ENCODE measurements at regions not wholly inside any gene's neighbourhood (a gene's known extent, or its start where the extent isn't known, plus 50 kb on each side); places are given as distances from the start of the nearest gene placed in this dataset.

DNA sequence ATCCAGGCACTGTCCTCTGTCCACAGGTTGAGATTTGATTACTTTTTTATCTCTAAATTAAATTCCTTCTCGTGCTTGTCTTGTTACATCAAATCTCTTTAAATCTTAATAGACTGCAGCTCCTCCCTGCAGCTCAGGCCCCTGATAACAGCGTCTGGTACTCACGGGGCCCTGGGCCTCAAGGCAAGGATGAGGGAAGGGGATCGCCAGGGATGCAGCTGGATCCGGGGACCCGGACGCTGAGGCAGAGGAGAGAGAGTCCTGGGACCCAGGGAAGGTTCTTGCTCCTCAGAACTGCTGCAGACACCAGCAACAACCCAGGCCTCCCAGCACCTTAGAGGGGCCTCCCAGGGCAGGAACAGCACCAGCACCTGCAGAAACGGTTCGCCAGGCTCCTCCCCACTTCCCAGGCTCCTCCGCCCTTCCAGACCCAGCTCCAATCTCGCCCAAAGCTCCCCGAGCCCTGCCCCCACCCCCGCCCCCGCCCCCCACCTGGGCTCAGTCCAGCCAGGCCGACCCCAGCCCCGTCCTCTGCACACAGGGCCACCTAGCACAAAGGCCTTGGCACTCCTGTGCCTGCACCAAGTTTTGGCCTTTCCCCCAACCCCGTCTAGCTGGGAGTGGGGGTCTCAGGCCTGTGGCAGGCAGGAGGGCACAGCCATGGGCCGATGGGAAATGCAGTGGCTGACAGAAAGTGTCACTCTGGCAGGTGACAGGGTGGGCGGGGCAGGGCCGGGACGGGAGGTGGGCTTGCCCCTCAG is 60.3 kb upstream of the GALNT9 start:
- CTCF ChIA-PET, result interaction anchor here (0.6 kb wide), 1 partner anchor 236 kb away, joined by 3 read pairs; no protein-coding TSS in a partner anchor
- POLR2A ChIA-PET, result interaction anchor here (0.6 kb wide), 1 partner anchor 278 kb away, joined by 3 read pairs; no protein-coding TSS in a partner anchor
- no peak for DNase-seq (ENCODE audit: low read depth, low spot score)
- TF ChIP-seq, protein P1, sequence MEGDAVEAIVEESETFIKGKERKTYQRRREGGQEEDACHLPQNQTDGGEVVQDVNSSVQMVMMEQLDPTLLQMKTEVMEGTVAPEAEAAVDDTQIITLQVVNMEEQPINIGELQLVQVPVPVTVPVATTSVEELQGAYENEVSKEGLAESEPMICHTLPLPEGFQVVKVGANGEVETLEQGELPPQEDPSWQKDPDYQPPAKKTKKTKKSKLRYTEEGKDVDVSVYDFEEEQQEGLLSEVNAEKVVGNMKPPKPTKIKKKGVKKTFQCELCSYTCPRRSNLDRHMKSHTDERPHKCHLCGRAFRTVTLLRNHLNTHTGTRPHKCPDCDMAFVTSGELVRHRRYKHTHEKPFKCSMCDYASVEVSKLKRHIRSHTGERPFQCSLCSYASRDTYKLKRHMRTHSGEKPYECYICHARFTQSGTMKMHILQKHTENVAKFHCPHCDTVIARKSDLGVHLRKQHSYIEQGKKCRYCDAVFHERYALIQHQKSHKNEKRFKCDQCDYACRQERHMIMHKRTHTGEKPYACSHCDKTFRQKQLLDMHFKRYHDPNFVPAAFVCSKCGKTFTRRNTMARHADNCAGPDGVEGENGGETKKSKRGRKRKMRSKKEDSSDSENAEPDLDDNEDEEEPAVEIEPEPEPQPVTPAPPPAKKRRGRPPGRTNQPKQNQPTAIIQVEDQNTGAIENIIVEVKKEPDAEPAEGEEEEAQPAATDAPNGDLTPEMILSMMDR (IDR thresholded peaks at IDR 0.05; ENCODE audit: low read depth, low read length), result no peak
- Histone ChIP-seq H3K4me3 (ENCODE audit: low read depth, low read length) (no peak overlapping the region), H3K27me3 (ENCODE audit: control insufficient read depth, insufficient read depth, low read length) (peaks cover 32% of the 10 kb centered on the region), H3K9me3 (ENCODE audit: control insufficient read depth, insufficient read depth, low read length) (peaks cover 35% of the 10 kb centered on the region), H3K27ac (ENCODE audit: low read depth, low read length) (no peak overlapping the region)

DNA sequence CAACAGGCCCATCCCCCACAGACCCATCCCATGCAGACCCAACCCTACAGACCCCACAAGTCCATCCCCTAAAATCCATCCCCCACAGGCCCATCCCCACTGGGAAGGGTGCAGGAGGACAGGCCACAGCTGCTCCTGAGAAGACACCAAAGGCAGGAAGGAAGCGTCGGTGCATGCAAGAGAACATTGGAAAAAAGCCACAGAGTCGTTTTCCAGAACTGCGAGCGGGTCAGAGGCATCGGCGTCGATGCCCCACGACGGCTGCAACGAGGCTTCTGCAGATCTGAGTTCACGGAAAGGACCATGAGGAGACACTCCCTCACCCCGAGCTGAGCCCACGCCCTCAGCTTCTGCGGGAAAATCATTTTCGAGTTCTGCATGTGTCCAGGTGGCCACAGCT is 59.6 kb upstream of the GALNT9 start:
- no peak for DNase-seq (ENCODE audit: low read depth, low spot score)
- Histone ChIP-seq H3K27me3 (ENCODE audit: control insufficient read depth, insufficient read depth, low read length) (peaks cover 32% of the 10 kb centered on the region), H3K27ac (ENCODE audit: low read depth, low read length) (no peak overlapping the region), H3K9me3 (ENCODE audit: control insufficient read depth, insufficient read depth, low read length) (peaks cover 28% of the 10 kb centered on the region), H3K4me3 (ENCODE audit: low read depth, low read length) (no peak overlapping the region)
- CTCF ChIA-PET, result no interaction called here
- POLR2A ChIA-PET, result no interaction called here
- TF ChIP-seq, protein P1 (IDR thresholded peaks at IDR 0.05; ENCODE audit: low read depth, low read length), result no peak

DNA sequence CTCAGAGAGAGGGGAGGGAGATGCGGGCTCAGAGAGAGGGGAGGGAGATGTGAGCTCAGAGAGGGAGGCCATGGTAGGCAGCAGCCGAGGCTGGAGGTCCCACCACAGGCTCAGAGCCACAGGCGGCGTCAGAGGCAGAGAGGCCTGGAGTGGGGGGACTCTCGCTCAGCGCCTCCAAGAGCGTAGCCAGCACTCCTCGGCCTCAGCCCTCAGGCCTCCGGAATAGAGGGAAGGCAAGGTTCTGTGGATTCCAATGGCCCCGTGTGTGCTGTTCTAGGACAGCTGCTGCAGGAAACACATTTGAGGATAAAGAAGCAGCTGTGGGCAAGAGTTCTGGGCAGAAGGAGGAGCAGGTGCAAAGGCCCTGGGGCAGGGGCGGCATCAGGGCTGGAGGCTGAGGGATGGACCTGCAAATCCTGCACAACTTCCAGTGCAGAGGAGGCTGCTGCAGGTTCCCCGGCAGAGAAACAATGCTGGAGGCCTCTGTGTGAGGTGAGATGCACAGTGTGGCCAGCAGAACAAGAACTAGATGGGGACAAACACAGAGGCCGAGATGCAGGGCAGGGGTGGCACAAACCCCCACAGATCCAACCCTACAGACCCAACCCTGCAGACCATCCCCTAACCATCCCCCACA is 59.1 kb upstream of the GALNT9 start:
- ChIA-PET CTCF (no interaction called here), POLR2A (no interaction called here)
- DNase-seq (ENCODE audit: low read depth, low spot score), result no peak
- H3K4me3 ChIP-seq (ENCODE audit: low read depth, low read length), result no peak overlapping the region
- no peak overlapping the region for H3K27ac ChIP-seq (ENCODE audit: low read depth, low read length)
- peaks cover 33% of the 10 kb centered on the region for H3K27me3 ChIP-seq (ENCODE audit: control insufficient read depth, insufficient read depth, low read length)
- peaks cover 23% of the 10 kb centered on the region for H3K9me3 ChIP-seq (ENCODE audit: control insufficient read depth, insufficient read depth, low read length)
- TF ChIP-seq, protein P1 (IDR thresholded peaks at IDR 0.05; ENCODE audit: low read depth, low read length), result no peak

DNA sequence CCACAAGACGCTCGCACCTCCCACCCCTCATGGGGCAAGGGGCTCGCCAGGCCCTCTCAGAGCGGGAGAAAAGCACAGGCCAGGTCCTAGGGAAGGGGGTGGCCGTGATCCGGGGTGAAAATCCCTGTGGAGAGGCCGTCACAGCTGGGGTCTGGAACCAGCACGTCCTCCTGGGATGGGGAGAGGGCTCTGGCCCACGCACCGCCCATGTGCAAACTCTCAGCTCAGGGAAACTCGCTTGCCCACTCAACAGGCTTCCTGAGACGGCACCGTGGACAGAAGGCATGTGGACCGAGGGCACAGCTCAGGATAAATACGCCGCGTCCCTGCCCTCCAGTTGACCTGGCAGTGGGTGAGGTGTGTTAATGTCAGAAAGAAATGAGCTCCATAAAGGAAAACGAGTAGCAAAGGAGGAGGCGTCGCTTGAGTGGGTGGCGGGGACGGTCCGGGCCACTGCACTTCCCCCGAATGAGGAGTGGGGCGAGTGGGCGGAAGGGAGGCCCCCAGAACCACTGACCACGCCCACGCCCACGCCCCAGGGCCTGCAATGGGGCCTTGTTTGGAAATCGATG is 57.6 kb upstream of the GALNT9 start:
- Histone ChIP-seq H3K9me3 (ENCODE audit: control insufficient read depth, insufficient read depth, low read length) (peaks cover 11% of the 10 kb centered on the region; the same call in 1 of the 2 replicates), H3K4me3 (ENCODE audit: low read depth, low read length) (no peak overlapping the region), H3K27me3 (ENCODE audit: control insufficient read depth, insufficient read depth, low read length) (peaks cover 36% of the 10 kb centered on the region), H3K27ac (ENCODE audit: low read depth, low read length) (no peak overlapping the region)
- ChIA-PET POLR2A (no interaction called here), CTCF (no interaction called here)
- no peak for DNase-seq (ENCODE audit: low read depth, low spot score)
- TF ChIP-seq, protein P1 (IDR thresholded peaks at IDR 0.05; ENCODE audit: low read depth, low read length), result no peak

Data from AG04450 (cell line).